Subcutaneous abdominal adipose tissue (tissue), 5 donors: ENCODE measurements at regions not wholly inside any gene's neighbourhood (a gene's known extent, or its start where the extent isn't known, plus 50 kb on each side); places are given as distances from the start of the nearest gene placed in this dataset.
A peak's percentile ranks its signal among the peaks of the same experiment; 100 is the strongest.

Source experiments
- H3K27ac ChIP-seq: one replicate; pipeline ENCODE4 v1.7.0; 2013; ENCODE audit warnings: low read depth, mild to moderate bottlenecking, inconsistent platforms, low read length, moderate library complexity
- H3K27me3 ChIP-seq, 5 donors: one replicate each; pipeline ENCODE4 v1.7.0; 2013; ENCODE audit warnings: low read length in 5 of 5, inconsistent platforms in 1 of 5; ENCODE audit not compliant: control insufficient read depth in 5 of 5, insufficient read depth in 4 of 5
- H3K36me3 ChIP-seq, 5 donors: one replicate each; pipeline ENCODE4 v1.7.0; 2013; ENCODE audit warnings: low read length in 5 of 5; ENCODE audit not compliant: control insufficient read depth in 5 of 5, insufficient read depth in 5 of 5
- H3K4me1 ChIP-seq, 5 donors: one replicate each; pipeline ENCODE4 v1.7.0; 2013; ENCODE audit warnings: low read length in 5 of 5, mild to moderate bottlenecking in 3 of 5, moderate library complexity in 1 of 5; ENCODE audit not compliant: control insufficient read depth in 5 of 5, insufficient read depth in 5 of 5
- H3K4me3 ChIP-seq, 5 donors: one replicate each; pipeline ENCODE4 v1.7.0; 2013; ENCODE audit warnings: low read length in 5 of 5, low read depth in 1 of 5
- H3K9ac ChIP-seq, 5 donors: one replicate each; pipeline ENCODE4 v1.7.0; 2013; ENCODE audit warnings: low read length in 5 of 5, mild to moderate bottlenecking in 4 of 5, moderate library complexity in 3 of 5
- H3K9me3 ChIP-seq, 5 donors: one replicate each; pipeline ENCODE4 v1.7.0; 2013; ENCODE audit warnings: low read length in 5 of 5; ENCODE audit not compliant: control insufficient read depth in 5 of 5
- donor health status: healthy.
- donor health status: healthy.
- donor health status: healthy.
- donor health status: healthy.
- donor health status: healthy.

GRCh38 chr16:55380485-55380884 is 56.5 kb downstream of the IRX6 start:
- Histone ChIP-seq H3K4me3 (no peak overlapping the region), H3K27ac (no peak overlapping the region), H3K36me3 (no peaks in the 10 kb centered on the region), H3K27me3 (no peaks in the 10 kb centered on the region), H3K4me1 (peaks cover 0 to 21% (median 7%) of the 10 kb centered on the region in 5 donors), H3K9me3 (no peaks in the 10 kb centered on the region), H3K9ac (no peak overlapping the region)

- no peaks in the 10 kb centered on the region for H3K27me3 ChIP-seq
- H3K9ac ChIP-seq: no peak overlapping the region
- no peaks in the 10 kb centered on the region for H3K36me3 ChIP-seq
- no peak overlapping the region for H3K4me3 ChIP-seq
- no peak overlapping the region for H3K27ac ChIP-seq
- H3K4me1 ChIP-seq: peaks cover 0 to 20% (median 11%) of the 10 kb centered on the region in 5 donors
- H3K9me3 ChIP-seq: no peaks in the 10 kb centered on the region
Measured at GRCh38 chr16:55384288-55385247, 60.6 kb downstream of the IRX6 start.

- Histone ChIP-seq H3K27ac (no peak overlapping the region), H3K9me3 (no peaks in the 10 kb centered on the region), H3K9ac (no peak overlapping the region), H3K4me1 (peaks cover 0 to 22% (median 10%) of the 10 kb centered on the region in 5 donors), H3K4me3 (no peak overlapping the region), H3K27me3 (no peaks in the 10 kb centered on the region), H3K36me3 (no peaks in the 10 kb centered on the region)
Measured at GRCh38 chr16:55385359-55385758, 61.4 kb downstream of the IRX6 start.

- H3K36me3 ChIP-seq: no peaks in the 10 kb centered on the region
- no peaks in the 10 kb centered on the region for H3K9me3 ChIP-seq
- H3K4me1 ChIP-seq: peaks cover 0 to 23% (median 10%) of the 10 kb centered on the region in 5 donors
- no peak overlapping the region for H3K27ac ChIP-seq
- H3K27me3 ChIP-seq: no peaks in the 10 kb centered on the region
- no peak overlapping the region for H3K4me3 ChIP-seq
- H3K9ac ChIP-seq: no peak overlapping the region
Measured at GRCh38 chr16:55386534-55387296, 62.7 kb downstream of the IRX6 start.

- H3K36me3 ChIP-seq: no peaks in the 10 kb centered on the region
- H3K9ac ChIP-seq: no peak overlapping the region
- peaks cover 0 to 23% (median 10%) of the 10 kb centered on the region in 5 donors for H3K4me1 ChIP-seq
- H3K9me3 ChIP-seq: no peaks in the 10 kb centered on the region
- no peaks in the 10 kb centered on the region for H3K27me3 ChIP-seq
- H3K27ac ChIP-seq: no peak overlapping the region
- H3K4me3 ChIP-seq: no peak overlapping the region
Measured at GRCh38 chr16:55388131-55388862, 64.3 kb downstream of the IRX6 start.

- Histone ChIP-seq H3K36me3 (no peaks in the 10 kb centered on the region), H3K9ac (no peak overlapping the region), H3K27me3 (no peaks in the 10 kb centered on the region), H3K4me3 (no peak overlapping the region), H3K9me3 (no peaks in the 10 kb centered on the region), H3K27ac (peak overlapping the region; percentile 61), H3K4me1 (peaks cover 0 to 28% (median 10%) of the 10 kb centered on the region in 5 donors)
Measured at GRCh38 chr16:55389426-55390073, 65.5 kb downstream of the IRX6 start.

GRCh38 chr16:55390630-55391237 is 66.7 kb downstream of the IRX6 start:
- Histone ChIP-seq H3K9me3 (no peaks in the 10 kb centered on the region), H3K27ac (no peak overlapping the region), H3K27me3 (no peaks in the 10 kb centered on the region), H3K4me3 (no peak overlapping the region), H3K9ac (no peak overlapping the region), H3K36me3 (no peaks in the 10 kb centered on the region), H3K4me1 (peaks cover 0 to 28% (median 10%) of the 10 kb centered on the region in 5 donors)

- Histone ChIP-seq H3K4me3 (no peak overlapping the region), H3K9ac (no peak overlapping the region), H3K27ac (no peak overlapping the region), H3K9me3 (no peaks in the 10 kb centered on the region), H3K36me3 (no peaks in the 10 kb centered on the region), H3K27me3 (no peaks in the 10 kb centered on the region), H3K4me1 (peaks cover 0 to 28% (median 10%) of the 10 kb centered on the region in 5 donors)
Measured at GRCh38 chr16:55391760-55392375, 67.9 kb downstream of the IRX6 start.

- no peaks in the 10 kb centered on the region for H3K36me3 ChIP-seq
- peaks cover 0 to 28% (median 10%) of the 10 kb centered on the region in 5 donors for H3K4me1 ChIP-seq
- H3K9ac ChIP-seq: no peak overlapping the region
- H3K27me3 ChIP-seq: no peaks in the 10 kb centered on the region
- H3K4me3 ChIP-seq: no peak overlapping the region
- H3K27ac ChIP-seq: no peak overlapping the region
- H3K9me3 ChIP-seq: no peaks in the 10 kb centered on the region
Measured at GRCh38 chr16:55392701-55393100, 68.7 kb downstream of the IRX6 start.
